ENCODE measurements at regions not wholly inside any gene's neighbourhood (a gene's known extent, or its start where the extent isn't known, plus 50 kb on each side); places are given as distances from the start of the nearest gene placed in this dataset.

DNA sequence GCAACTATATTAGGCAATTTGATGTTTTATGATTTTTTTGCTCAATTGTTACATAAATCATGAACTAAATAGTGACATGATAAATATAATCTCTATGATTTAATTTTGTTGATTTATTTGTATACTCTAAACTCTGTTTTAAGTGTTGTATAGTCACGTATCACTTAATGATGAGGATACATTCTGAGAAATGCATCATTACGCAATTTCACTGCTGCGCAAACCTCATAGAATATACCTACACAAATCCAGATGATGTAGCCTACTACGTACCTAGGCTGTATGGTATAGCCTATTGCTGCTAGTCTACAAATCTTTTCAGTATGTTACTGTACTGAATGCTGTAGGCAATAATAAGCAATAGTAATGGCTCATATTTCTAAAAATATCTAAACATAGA lies 1029.8 kb downstream of the SI start:
- intact Hi-C loops (cut with micrococcal nuclease; ENCODE audit: unreplicated experiment): no loop called here
- Histone ChIP-seq H3K9me3 (ENCODE audit: low read depth, low read length, poor library complexity, severe bottlenecking) (no peaks in the 10 kb centered on the region), H3K4me3 (ENCODE audit: low read depth, low read length, poor library complexity, severe bottlenecking) (no peak overlapping the region), H3K4me1 (ENCODE audit: insufficient read depth, low read length, poor library complexity, severe bottlenecking) (no peaks in the 10 kb centered on the region), H3K27me3 (replicated peaks; ENCODE audit: insufficient read depth, low read depth, low read length, poor library complexity) (no peaks in the 10 kb centered on the region), H3K36me3 (ENCODE audit: insufficient read depth, low read length, poor library complexity, severe bottlenecking) (no peaks in the 10 kb centered on the region), H3K27ac (ENCODE audit: low read depth, low read length, poor library complexity, severe bottlenecking) (no peak overlapping the region)
- ChIA-PET POLR2A (ENCODE audit: low non-redundant PET) (no interaction called here), CTCF (no interaction called here)
- TF ChIP-seq, protein P1, sequence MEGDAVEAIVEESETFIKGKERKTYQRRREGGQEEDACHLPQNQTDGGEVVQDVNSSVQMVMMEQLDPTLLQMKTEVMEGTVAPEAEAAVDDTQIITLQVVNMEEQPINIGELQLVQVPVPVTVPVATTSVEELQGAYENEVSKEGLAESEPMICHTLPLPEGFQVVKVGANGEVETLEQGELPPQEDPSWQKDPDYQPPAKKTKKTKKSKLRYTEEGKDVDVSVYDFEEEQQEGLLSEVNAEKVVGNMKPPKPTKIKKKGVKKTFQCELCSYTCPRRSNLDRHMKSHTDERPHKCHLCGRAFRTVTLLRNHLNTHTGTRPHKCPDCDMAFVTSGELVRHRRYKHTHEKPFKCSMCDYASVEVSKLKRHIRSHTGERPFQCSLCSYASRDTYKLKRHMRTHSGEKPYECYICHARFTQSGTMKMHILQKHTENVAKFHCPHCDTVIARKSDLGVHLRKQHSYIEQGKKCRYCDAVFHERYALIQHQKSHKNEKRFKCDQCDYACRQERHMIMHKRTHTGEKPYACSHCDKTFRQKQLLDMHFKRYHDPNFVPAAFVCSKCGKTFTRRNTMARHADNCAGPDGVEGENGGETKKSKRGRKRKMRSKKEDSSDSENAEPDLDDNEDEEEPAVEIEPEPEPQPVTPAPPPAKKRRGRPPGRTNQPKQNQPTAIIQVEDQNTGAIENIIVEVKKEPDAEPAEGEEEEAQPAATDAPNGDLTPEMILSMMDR (conservative IDR thresholded peaks at IDR 0.05; ENCODE audit: low read depth, low read length): no peak
- no TSS peak for BruUV-seq (replicated peaks)
- no peak for DNase-seq (ENCODE audit: low spot score)

DNA sequence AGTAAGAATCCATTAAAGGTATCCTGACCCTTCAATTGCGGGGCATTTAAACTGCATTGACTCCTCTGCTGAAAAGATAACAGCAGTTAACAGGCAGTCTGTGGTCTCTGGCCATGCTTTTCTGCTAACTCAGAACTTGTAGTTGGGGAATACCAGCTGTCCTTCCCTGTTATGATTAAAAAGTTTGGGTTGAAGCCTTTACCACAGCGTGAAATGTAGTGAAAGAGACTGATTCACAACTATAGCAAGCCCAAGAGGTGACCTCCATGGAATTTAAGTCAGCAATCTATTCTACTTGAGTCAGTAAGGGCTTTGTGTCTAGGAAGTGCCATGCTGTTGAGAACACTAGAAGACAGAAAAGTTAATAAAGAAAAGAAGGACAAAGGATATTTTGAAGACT lies 1037.3 kb downstream of the SI start:
- ChIA-PET CTCF (no interaction called here), POLR2A (ENCODE audit: low non-redundant PET) (no interaction called here)
- H3K4me1 ChIP-seq (ENCODE audit: insufficient read depth, low read length, poor library complexity, severe bottlenecking): no peaks in the 10 kb centered on the region
- intact Hi-C loops (cut with micrococcal nuclease; ENCODE audit: unreplicated experiment): no loop called here
- no peak overlapping the region for H3K4me3 ChIP-seq (ENCODE audit: low read depth, low read length, poor library complexity, severe bottlenecking)
- DNase-seq (ENCODE audit: low spot score): no peak
- no peaks in the 10 kb centered on the region for H3K36me3 ChIP-seq (ENCODE audit: insufficient read depth, low read length, poor library complexity, severe bottlenecking)
- no peaks in the 10 kb centered on the region for H3K27me3 ChIP-seq (replicated peaks; ENCODE audit: insufficient read depth, low read depth, low read length, poor library complexity)
- no TSS peak for BruUV-seq (replicated peaks)
- no peaks in the 10 kb centered on the region for H3K9me3 ChIP-seq (ENCODE audit: low read depth, low read length, poor library complexity, severe bottlenecking)
- no peak overlapping the region for H3K27ac ChIP-seq (ENCODE audit: low read depth, low read length, poor library complexity, severe bottlenecking)
- no peak for TF ChIP-seq EZH2 (IDR thresholded peaks at IDR 0.05; ENCODE audit: borderline replicate concordance, low read depth, low read length, poor library complexity, severe bottlenecking)
- TF ChIP-seq, protein P1 (conservative IDR thresholded peaks at IDR 0.05; ENCODE audit: low read depth, low read length): no peak

DNA sequence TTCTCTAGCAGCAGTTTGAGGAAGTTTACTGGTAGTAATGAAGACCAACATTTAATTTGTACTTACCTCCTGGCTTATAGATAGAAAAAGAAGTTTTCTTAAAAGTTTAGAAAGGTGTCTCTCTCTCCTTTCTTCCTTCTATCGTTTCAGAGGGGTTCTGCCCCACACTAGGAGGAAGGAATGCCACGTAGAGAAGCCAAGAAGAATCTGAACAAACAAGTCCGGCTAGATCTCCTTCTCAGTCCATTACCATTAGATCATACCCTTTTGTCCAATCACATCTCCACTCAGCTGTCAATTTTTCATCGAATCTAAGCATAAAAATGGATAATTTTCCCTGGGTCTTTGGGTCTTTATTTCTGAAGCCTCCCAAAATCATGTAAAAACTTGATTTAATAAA lies 1048.1 kb downstream of the SI start:
- Histone ChIP-seq H3K4me1 (ENCODE audit: insufficient read depth, low read length, poor library complexity, severe bottlenecking) (no peaks in the 10 kb centered on the region), H3K27me3 (replicated peaks; ENCODE audit: insufficient read depth, low read depth, low read length, poor library complexity) (no peaks in the 10 kb centered on the region), H3K9me3 (ENCODE audit: low read depth, low read length, poor library complexity, severe bottlenecking) (no peaks in the 10 kb centered on the region), H3K27ac (ENCODE audit: low read depth, low read length, poor library complexity, severe bottlenecking) (no peak overlapping the region), H3K36me3 (ENCODE audit: insufficient read depth, low read length, poor library complexity, severe bottlenecking) (no peaks in the 10 kb centered on the region), H3K4me3 (ENCODE audit: low read depth, low read length, poor library complexity, severe bottlenecking) (no peak overlapping the region)
- POLR2A ChIA-PET (ENCODE audit: low non-redundant PET): no interaction called here
- DNase-seq (ENCODE audit: low spot score): no peak
- CTCF ChIA-PET: no interaction called here
- TF ChIP-seq, protein P1 (conservative IDR thresholded peaks at IDR 0.05; ENCODE audit: low read depth, low read length): no peak
- TF ChIP-seq EZH2 (IDR thresholded peaks at IDR 0.05; ENCODE audit: borderline replicate concordance, low read depth, low read length, poor library complexity, severe bottlenecking): no peak
- intact Hi-C loops (cut with micrococcal nuclease; ENCODE audit: unreplicated experiment): no loop called here
- BruUV-seq (replicated peaks): no TSS peak

Measured in A673 (cell line).